ENCODE measurements at regions not wholly inside any gene's neighbourhood (a gene's known extent, or its start where the extent isn't known, plus 50 kb on each side); places are given as distances from the start of the nearest gene placed in this dataset.
"Not testable (repeated sequence)": the region's sequence is repeated elsewhere in the genome, so short reads cannot be mapped to it uniquely, and the experiment has no call there.

- TF ChIP-seq, protein P1, sequence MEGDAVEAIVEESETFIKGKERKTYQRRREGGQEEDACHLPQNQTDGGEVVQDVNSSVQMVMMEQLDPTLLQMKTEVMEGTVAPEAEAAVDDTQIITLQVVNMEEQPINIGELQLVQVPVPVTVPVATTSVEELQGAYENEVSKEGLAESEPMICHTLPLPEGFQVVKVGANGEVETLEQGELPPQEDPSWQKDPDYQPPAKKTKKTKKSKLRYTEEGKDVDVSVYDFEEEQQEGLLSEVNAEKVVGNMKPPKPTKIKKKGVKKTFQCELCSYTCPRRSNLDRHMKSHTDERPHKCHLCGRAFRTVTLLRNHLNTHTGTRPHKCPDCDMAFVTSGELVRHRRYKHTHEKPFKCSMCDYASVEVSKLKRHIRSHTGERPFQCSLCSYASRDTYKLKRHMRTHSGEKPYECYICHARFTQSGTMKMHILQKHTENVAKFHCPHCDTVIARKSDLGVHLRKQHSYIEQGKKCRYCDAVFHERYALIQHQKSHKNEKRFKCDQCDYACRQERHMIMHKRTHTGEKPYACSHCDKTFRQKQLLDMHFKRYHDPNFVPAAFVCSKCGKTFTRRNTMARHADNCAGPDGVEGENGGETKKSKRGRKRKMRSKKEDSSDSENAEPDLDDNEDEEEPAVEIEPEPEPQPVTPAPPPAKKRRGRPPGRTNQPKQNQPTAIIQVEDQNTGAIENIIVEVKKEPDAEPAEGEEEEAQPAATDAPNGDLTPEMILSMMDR (IDR thresholded peaks at IDR 0.05 in 2 of 3, conservative IDR thresholded peaks at IDR 0.05 in 1 of 3; ENCODE audit: borderline replicate concordance in 1 of 3, insufficient read depth in 1 of 3, low read depth in 2 of 3, low read length in 2 of 3), result not testable (repeated sequence)
- TF ChIP-seq, protein P2, sequence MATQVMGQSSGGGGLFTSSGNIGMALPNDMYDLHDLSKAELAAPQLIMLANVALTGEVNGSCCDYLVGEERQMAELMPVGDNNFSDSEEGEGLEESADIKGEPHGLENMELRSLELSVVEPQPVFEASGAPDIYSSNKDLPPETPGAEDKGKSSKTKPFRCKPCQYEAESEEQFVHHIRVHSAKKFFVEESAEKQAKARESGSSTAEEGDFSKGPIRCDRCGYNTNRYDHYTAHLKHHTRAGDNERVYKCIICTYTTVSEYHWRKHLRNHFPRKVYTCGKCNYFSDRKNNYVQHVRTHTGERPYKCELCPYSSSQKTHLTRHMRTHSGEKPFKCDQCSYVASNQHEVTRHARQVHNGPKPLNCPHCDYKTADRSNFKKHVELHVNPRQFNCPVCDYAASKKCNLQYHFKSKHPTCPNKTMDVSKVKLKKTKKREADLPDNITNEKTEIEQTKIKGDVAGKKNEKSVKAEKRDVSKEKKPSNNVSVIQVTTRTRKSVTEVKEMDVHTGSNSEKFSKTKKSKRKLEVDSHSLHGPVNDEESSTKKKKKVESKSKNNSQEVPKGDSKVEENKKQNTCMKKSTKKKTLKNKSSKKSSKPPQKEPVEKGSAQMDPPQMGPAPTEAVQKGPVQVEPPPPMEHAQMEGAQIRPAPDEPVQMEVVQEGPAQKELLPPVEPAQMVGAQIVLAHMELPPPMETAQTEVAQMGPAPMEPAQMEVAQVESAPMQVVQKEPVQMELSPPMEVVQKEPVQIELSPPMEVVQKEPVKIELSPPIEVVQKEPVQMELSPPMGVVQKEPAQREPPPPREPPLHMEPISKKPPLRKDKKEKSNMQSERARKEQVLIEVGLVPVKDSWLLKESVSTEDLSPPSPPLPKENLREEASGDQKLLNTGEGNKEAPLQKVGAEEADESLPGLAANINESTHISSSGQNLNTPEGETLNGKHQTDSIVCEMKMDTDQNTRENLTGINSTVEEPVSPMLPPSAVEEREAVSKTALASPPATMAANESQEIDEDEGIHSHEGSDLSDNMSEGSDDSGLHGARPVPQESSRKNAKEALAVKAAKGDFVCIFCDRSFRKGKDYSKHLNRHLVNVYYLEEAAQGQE (IDR thresholded peaks at IDR 0.05; ENCODE audit: low read depth), result not testable (repeated sequence)
- TF ChIP-seq CEBPB (IDR thresholded peaks at IDR 0.05; ENCODE audit: low read depth); RAD21 (IDR thresholded peaks at IDR 0.05; ENCODE audit: low read depth); POLR2AphosphoS5 (IDR thresholded peaks at IDR 0.05; ENCODE audit: low read depth, low read length): not testable (repeated sequence)
These were observed 122.8 kb downstream of the UFM1 start for GRCh38 chr13:38472411-38472810.

Measured in HCT116 (cell line).